Lung (tissue), 11 donors: ENCODE measurements at regions not wholly inside any gene's neighbourhood (a gene's known extent, or its start where the extent isn't known, plus 50 kb on each side); places are given as distances from the start of the nearest gene placed in this dataset.
A peak's percentile ranks its signal among the peaks of the same experiment; 100 is the strongest.

Experiments
- ATAC-seq: fragments of 200-7000 bp; cut with Tn5 transposase; one replicate; pipeline ENCODE4 v1.9.1; 2020; ENCODE audit warnings: moderate number of reproducible peaks; ENCODE audit not compliant: insufficient read depth, low FRiP score
- DNase-seq, 3 donors: peaks; one replicate each; pipeline ENCODE4 v3.0.0-alpha.2; 2013 to 2017
- H3K27ac ChIP-seq, 2 donors: one replicate each; pipeline ENCODE4 v1.5.1; 2013; ENCODE audit warnings: mild to moderate bottlenecking in 2 of 2, moderate library complexity in 2 of 2, control low read depth in 1 of 2, inconsistent platforms in 1 of 2, low read depth in 1 of 2, low read length in 1 of 2
- H3K27me3 ChIP-seq, 3 donors: one replicate each; pipeline ENCODE4 v1.5.1; 2013; ENCODE audit warnings: low read length in 2 of 3; ENCODE audit not compliant: control insufficient read depth in 3 of 3, insufficient read depth in 3 of 3
- H3K36me3 ChIP-seq, 4 donors: one replicate each; pipeline ENCODE4 v1.5.1; 2013; ENCODE audit warnings: low read length in 4 of 4, mild to moderate bottlenecking in 1 of 4, moderate library complexity in 1 of 4; ENCODE audit not compliant: control insufficient read depth in 4 of 4, insufficient read depth in 4 of 4
- H3K4me1 ChIP-seq, 5 donors: one replicate each; pipeline ENCODE4 v1.5.1; 2013; ENCODE audit warnings: low read length in 5 of 5, mild to moderate bottlenecking in 2 of 5, moderate library complexity in 1 of 5; ENCODE audit not compliant: control insufficient read depth in 5 of 5, insufficient read depth in 5 of 5
- H3K4me3 ChIP-seq: one replicate; pipeline ENCODE4 v1.5.1; 2013; ENCODE audit warnings: mild to moderate bottlenecking, control low read depth, moderate library complexity
- H3K9ac ChIP-seq, 2 donors: one replicate each; pipeline ENCODE4 v1.5.1; 2013; ENCODE audit warnings: low read length in 2 of 2, control low read depth in 1 of 2; ENCODE audit not compliant: insufficient read depth in 1 of 2
- H3K9me3 ChIP-seq, 4 donors: one replicate each; pipeline ENCODE4 v1.5.1; 2013; ENCODE audit warnings: low read length in 3 of 4, mild to moderate bottlenecking in 1 of 4, moderate library complexity in 1 of 4; ENCODE audit not compliant: control insufficient read depth in 4 of 4, insufficient read depth in 3 of 4
- CTCF ChIP-seq: IDR thresholded peaks from 2 replicates; pipeline ENCODE4 v1.5.1; 2012; ENCODE audit warnings: mild to moderate bottlenecking; ENCODE audit errors: control extremely low read depth, extremely low read depth
- whole genome bisulfite sequencing, 2 donors: extraction: QIAGEN DNeasy Blood & Tissue Kit; methylation state at CpG; one replicate each; pipeline ENCODE4 v1.1.7; 2013; 5-methylcytosine and 5-hydroxymethylcytosine counted together
- donor health status: control.
- donor health status: control.
- donor health status: Bipolar disorder and iron deficiency.
- donor health status: healthy.
- donor health status: DM: yes; HTN: yes; CAD: no.

GRCh38 chr11:15406851-15407351 lies 292.2 kb downstream of the INSC start:
- DNase-seq (no peak), ATAC-seq (no peak)
- H3K36me3 ChIP-seq: no peaks in the 10 kb centered on the region
- H3K4me1 ChIP-seq: no peaks in the 10 kb centered on the region
- H3K9ac ChIP-seq: no peak overlapping the region
- no peak overlapping the region for H3K27ac ChIP-seq
- H3K27me3 ChIP-seq: peaks cover 0 to 5% (median 0%) of the 10 kb centered on the region in 3 donors
- H3K4me3 ChIP-seq: no peak overlapping the region
- 74 to 77% methylated on average over 3 of the region's 3 CpGs for WGBS, 2 donors
- TF ChIP-seq CTCF: no peak
- H3K9me3 ChIP-seq: peaks cover 0 to 13% (median 5%) of the 10 kb centered on the region in 4 donors

GRCh38 chr11:15412054-15412453 lies 297.3 kb downstream of the INSC start:
- no peak for ATAC-seq
- Histone ChIP-seq H3K9ac (no peak overlapping the region), H3K27ac (no peak overlapping the region), H3K36me3 (no peaks in the 10 kb centered on the region), H3K9me3 (peaks cover 0 to 5% (median 0%) of the 10 kb centered on the region in 4 donors), H3K4me1 (no peaks in the 10 kb centered on the region), H3K27me3 (no peaks in the 10 kb centered on the region), H3K4me3 (no peak overlapping the region)
- no peak for DNase-seq
- 92 to 94% methylated on average over 2 of the region's 2 CpGs for WGBS, 2 donors
- no peak for TF ChIP-seq CTCF

- Histone ChIP-seq H3K9me3 (peaks cover 0 to 2% (median 0%) of the 10 kb centered on the region in 4 donors), H3K9ac (no peak overlapping the region), H3K27me3 (no peaks in the 10 kb centered on the region), H3K36me3 (no peaks in the 10 kb centered on the region), H3K4me3 (no peak overlapping the region), H3K4me1 (peaks cover 0 to 22% (median 0%) of the 10 kb centered on the region in 5 donors), H3K27ac (no peak overlapping the region)
- DNase-seq (peak; percentile 89 to 100 (median 99)), ATAC-seq (peak; percentile 5)
- TF ChIP-seq CTCF: no peak
- 45 to 63% methylated on average over 3 of the region's 3 CpGs for WGBS, 2 donors
Measured at GRCh38 chr11:15418921-15419320, 304.2 kb downstream of the INSC start.

- Histone ChIP-seq H3K4me3 (no peak overlapping the region), H3K9ac (no peak overlapping the region), H3K27me3 (no peaks in the 10 kb centered on the region), H3K36me3 (no peaks in the 10 kb centered on the region), H3K27ac (no peak overlapping the region), H3K9me3 (peaks cover 0 to 2% (median 0%) of the 10 kb centered on the region in 4 donors), H3K4me1 (peaks cover 0 to 22% (median 0%) of the 10 kb centered on the region in 5 donors)
- WGBS, 2 donors: 69 to 71% methylated on average over 1 of the region's 1 CpG
- TF ChIP-seq CTCF: no peak
- ATAC-seq (no peak), DNase-seq (peak in 2 of 3 donors; percentile 75 to 78)
Measured at GRCh38 chr11:15419696-15420095, 305.0 kb downstream of the INSC start.
